ENCODE measurements at regions not wholly inside any gene's neighbourhood (a gene's known extent, or its start where the extent isn't known, plus 50 kb on each side); places are given as distances from the start of the nearest gene placed in this dataset.

DNA sequence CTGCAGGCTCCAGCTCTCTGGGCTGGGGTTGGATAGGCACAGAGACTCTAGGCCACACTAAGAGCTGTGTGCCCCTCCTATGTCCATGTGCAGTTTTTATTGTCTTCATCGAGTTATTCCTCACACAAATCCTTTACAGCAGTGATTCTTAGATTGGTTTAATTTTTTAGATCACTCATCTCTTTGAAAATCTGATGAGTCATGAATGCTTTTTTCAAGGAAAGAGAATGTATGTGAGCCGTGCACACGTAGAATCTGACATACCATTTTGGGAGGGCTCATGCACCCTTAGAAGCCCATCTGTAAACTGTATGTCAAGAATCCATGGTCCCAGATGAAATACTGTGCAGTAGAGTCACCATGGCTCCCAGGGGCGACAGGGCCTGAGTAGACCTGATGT lies 100.7 kb upstream of the S1PR3 start:
- TF ChIP-seq, protein P1, sequence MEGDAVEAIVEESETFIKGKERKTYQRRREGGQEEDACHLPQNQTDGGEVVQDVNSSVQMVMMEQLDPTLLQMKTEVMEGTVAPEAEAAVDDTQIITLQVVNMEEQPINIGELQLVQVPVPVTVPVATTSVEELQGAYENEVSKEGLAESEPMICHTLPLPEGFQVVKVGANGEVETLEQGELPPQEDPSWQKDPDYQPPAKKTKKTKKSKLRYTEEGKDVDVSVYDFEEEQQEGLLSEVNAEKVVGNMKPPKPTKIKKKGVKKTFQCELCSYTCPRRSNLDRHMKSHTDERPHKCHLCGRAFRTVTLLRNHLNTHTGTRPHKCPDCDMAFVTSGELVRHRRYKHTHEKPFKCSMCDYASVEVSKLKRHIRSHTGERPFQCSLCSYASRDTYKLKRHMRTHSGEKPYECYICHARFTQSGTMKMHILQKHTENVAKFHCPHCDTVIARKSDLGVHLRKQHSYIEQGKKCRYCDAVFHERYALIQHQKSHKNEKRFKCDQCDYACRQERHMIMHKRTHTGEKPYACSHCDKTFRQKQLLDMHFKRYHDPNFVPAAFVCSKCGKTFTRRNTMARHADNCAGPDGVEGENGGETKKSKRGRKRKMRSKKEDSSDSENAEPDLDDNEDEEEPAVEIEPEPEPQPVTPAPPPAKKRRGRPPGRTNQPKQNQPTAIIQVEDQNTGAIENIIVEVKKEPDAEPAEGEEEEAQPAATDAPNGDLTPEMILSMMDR (IDR thresholded peaks at IDR 0.05; ENCODE audit: borderline replicate concordance, insufficient read depth, low read depth, low read length), result no peak

DNA sequence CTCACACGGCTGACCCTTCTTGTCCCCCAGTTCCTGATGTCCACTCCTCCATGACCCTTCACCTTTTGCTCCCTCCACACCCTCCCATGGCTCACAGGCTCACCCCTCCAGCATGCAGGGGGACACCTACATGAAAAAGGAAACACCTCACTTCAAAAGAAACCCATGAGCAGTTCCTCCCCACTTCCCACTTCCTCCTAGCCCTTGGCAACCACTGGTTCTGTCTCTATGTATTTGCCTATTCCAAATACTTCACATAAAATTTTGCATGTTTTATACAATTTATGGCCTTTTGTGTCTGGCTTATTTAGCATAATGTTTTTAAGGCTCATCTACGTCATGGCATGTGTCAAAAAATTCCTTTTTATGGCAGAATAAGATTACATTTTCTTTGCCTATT lies 100.2 kb upstream of the S1PR3 start:
- H3K4me3 ChIP-seq (ENCODE audit: low read depth, low read length), result no peak overlapping the region
- TF ChIP-seq, protein P1 (IDR thresholded peaks at IDR 0.05; ENCODE audit: borderline replicate concordance, insufficient read depth, low read depth, low read length), result no peak

More for the DNA sequence above, 100.7 kb upstream of the S1PR3 start:
- no peak overlapping the region for H3K4me3 ChIP-seq (ENCODE audit: low read depth, low read length)

DNA sequence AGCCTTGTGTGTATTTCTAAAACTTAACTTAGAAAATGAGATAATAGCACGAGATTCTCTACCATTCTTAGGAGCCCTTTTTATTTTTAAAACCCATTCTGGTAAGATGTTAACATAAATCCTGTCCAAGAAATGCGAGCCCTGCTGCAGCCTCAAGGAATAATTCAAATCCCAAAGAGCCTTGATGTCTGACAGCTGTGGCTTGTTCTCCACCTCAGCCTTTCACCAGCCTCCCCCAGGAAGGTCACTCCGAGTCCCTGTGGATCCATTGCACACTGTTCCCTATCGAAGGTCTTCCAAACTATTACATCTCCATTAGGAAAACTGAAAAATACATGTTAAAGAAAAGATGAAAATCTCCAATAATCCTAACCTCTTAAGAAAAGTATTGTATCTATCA lies 98.5 kb upstream of the S1PR3 start:
- TF ChIP-seq, protein P1 (IDR thresholded peaks at IDR 0.05; ENCODE audit: borderline replicate concordance, insufficient read depth, low read depth, low read length), result no peak
- H3K4me3 ChIP-seq (ENCODE audit: low read depth, low read length), result no peak overlapping the region

DNA sequence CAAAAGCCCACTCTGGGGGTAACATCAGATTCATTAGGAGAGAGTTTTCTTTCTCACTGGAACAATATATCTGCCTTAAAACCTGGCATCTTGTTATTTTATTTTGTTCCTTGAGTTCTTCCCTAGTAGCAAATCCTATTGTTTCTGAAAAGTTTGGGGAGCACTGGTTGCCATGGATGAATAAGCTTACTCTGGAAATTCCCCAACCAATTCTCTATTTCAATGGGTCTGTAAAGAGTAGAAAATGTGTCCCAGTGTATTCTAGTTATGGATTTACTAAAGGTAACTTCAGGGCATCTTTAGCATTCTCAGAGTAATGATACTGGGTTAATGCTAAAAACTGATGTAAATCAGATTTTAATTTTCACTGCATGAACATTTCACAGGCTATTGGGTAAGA lies 94.2 kb upstream of the S1PR3 start:
- TF ChIP-seq, protein P1 (IDR thresholded peaks at IDR 0.05; ENCODE audit: borderline replicate concordance, insufficient read depth, low read depth, low read length), result no peak
- H3K4me3 ChIP-seq (ENCODE audit: low read depth, low read length), result no peak overlapping the region

DNA sequence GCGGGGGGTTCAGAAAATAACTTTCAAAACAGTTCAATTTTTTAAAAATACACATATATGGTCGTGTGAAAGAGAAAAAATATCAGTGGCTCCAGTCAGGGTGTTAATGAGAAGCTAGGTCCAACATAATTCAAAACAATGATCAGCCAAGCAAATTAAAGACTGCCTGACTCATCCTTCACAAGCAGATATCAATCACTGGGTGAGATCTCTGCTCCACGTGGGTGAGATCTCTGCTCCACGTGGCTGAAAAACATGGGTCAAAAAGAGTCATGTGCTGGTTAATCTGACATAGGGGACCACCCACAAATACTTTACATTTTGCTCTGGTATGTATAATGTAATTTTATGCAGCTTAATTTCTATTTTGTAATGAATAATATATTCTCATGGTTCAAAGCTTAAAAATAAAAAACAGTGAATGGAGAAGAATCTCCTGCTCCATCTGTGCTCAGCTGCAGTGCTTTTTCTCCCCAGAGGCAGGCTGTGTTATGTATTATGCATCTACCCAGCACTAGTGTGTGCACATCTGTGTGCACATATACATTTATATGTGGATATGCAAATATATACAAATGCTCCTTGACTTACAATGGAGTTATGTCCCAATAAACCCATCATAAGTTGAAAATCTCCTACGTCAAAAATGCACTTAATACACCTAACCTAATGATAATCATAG lies 93.1 kb upstream of the S1PR3 start:
- TF ChIP-seq, protein P1 (IDR thresholded peaks at IDR 0.05; ENCODE audit: borderline replicate concordance, insufficient read depth, low read depth, low read length), result no peak
- no peak overlapping the region for H3K4me3 ChIP-seq (ENCODE audit: low read depth, low read length)

DNA sequence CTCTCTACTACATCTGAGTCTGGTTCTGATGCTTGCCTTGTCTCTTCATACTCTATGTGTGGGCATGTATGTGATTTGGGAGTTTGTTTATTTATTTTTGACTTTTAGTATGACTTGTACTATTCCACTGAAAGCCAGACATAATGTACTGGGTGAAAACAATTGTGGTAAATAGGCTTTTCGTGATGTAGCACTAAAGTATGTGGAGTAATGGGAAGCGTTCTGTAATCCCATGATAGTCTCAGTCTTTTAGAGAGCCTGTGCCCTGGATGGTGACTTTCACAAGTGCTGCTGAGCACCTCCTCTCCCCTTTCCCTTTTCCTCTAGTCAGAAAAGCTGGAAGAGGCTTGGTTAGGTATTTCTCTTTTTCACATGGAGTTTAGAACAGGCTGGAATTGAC lies 85.8 kb upstream of the S1PR3 start:
- TF ChIP-seq, protein P1 (IDR thresholded peaks at IDR 0.05; ENCODE audit: borderline replicate concordance, insufficient read depth, low read depth, low read length), result no peak

DNA sequence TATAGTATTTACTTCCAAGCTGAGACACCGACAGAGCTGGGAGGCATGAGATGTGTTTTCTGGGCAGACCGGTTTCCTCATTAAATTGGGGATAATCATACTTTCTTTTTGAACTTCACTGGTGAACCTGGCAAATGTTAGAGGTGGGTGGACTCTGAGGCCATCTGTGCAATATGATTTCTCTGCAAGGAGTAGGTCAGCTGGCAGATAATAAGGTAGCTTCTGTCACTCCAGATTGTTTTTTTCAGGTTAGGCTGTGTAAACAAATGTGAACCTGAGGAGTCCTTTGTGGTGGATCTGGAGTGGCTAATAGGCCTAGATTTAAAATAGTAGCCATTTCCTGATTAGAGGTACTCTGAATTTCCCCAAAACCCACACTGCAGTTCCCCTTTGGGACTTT lies 75.4 kb upstream of the S1PR3 start:
- H3K4me3 ChIP-seq (ENCODE audit: low read depth, low read length), result no peak overlapping the region
- TF ChIP-seq, protein P1 (IDR thresholded peaks at IDR 0.05; ENCODE audit: borderline replicate concordance, insufficient read depth, low read depth, low read length), result no peak

More for the DNA sequence above, 85.8 kb upstream of the S1PR3 start:
- no peak overlapping the region for H3K4me3 ChIP-seq (ENCODE audit: low read depth, low read length)
